ENCODE measurements at regions not wholly inside any gene's neighbourhood (a gene's known extent, or its start where the extent isn't known, plus 50 kb on each side); places are given as distances from the start of the nearest gene placed in this dataset.
A peak's percentile ranks its signal among the peaks of the same experiment; 100 is the strongest.

DNA sequence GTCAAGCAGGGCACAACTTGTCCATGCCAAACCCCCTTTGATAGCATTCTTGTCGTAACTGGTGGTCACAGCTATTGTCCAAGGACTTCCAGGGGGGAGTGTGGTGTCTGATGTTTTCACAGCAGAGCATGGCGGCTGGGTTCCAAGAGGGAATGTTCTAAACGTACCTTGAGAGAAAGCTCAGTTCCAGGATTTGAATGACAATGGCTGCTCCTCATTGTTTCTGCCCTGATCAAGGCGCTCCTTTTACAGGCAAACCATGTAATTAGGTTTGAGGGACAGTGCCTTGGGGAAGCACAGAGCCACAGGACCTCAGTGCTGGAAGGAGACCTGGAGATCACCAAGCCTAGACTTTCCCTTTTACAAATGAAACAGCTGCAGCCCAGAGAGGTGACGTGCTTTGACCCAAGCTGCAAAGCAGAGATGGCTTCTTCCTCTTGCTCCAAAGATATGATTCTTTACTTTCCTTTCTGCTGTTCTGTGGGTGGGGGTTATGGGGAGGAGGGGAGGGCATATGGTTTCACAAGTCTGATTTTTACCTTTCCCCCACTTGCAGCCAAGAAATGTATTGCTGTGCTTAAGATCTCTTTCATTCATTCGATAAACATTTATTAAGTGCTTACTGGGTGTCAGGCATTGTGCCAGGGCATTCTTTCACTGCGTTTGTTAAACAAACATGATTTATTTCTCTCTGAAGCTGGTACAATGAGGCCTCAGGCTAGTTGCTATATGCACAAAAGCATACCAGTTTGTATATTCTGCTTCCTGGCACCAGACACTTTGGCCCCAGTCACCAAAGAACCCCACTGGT is 172.8 kb downstream of the KTN1 start:
- peak; percentile 50 for DNase-seq
- Histone ChIP-seq H3K27ac (no peak overlapping the region), H3K4me1 (peaks cover 17% of the 10 kb centered on the region), H3K27me3 (ENCODE audit: low read depth) (no peaks in the 10 kb centered on the region), H3K9me3 (no peaks in the 10 kb centered on the region), H3K36me3 (no peaks in the 10 kb centered on the region), H3K4me3 (no peak overlapping the region)
- no peak for TF ChIP-seq CTCF (IDR thresholded peaks at IDR 0.05)
- peak; percentile 67 to 76 for ATAC-seq
- intact Hi-C loops (cut with DNase I), result no loop called here

DNA sequence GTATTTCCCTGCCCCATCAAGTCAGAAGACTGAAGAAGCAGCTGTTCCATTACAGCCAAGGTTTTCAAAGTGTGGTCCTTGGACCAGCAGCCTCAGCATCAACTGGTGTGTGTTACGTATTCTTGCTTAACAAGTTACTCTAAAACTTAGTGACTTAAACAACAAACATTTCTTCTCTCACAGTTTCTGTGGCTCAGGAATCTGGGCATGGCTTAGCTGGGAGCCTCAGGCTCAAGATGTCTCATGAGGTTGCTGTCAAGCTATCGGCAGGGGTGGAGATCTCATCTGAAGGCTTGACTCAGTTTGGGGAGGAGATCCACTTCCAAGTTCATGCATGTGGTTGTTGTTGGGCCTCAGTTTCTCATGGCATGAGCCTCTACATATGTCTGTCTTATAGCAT is 174.5 kb downstream of the KTN1 start:
- H3K27me3 ChIP-seq (ENCODE audit: low read depth), result no peaks in the 10 kb centered on the region
- no peak for DNase-seq
- no peak overlapping the region for H3K4me3 ChIP-seq
- no peak for TF ChIP-seq CTCF (IDR thresholded peaks at IDR 0.05)
- H3K27ac ChIP-seq, result no peak overlapping the region
- peaks cover 17% of the 10 kb centered on the region for H3K4me1 ChIP-seq
- no peaks in the 10 kb centered on the region for H3K9me3 ChIP-seq
- ATAC-seq, result no peak
- intact Hi-C loops (cut with DNase I), result no loop called here
- H3K36me3 ChIP-seq, result no peaks in the 10 kb centered on the region

DNA sequence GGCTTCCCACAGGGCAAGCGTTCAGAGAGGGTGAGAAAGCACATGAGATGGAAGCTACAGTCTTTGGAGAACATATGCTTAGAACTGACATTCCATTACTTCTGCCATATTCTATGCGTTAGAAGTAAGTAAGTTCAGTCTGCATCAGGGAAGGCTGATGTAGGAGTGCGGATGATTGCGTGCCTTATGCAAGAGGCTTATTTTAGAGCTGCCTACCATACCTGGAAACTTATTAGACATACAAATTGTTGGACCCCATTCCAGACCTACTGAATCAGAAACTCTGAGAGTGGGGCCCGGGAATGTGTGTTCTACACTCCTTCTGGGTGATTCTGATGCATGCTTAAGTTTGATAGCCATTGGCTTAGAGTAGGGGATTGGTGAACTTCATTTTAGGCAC is 174.9 kb downstream of the KTN1 start:
- Histone ChIP-seq H3K27me3 (ENCODE audit: low read depth) (no peaks in the 10 kb centered on the region), H3K9me3 (no peaks in the 10 kb centered on the region), H3K4me1 (peaks cover 17% of the 10 kb centered on the region), H3K4me3 (no peak overlapping the region), H3K27ac (no peak overlapping the region), H3K36me3 (no peaks in the 10 kb centered on the region)
- ATAC-seq (no peak), DNase-seq (no peak)
- no peak for TF ChIP-seq CTCF (IDR thresholded peaks at IDR 0.05)
- intact Hi-C loops (cut with DNase I), result no loop called here

DNA sequence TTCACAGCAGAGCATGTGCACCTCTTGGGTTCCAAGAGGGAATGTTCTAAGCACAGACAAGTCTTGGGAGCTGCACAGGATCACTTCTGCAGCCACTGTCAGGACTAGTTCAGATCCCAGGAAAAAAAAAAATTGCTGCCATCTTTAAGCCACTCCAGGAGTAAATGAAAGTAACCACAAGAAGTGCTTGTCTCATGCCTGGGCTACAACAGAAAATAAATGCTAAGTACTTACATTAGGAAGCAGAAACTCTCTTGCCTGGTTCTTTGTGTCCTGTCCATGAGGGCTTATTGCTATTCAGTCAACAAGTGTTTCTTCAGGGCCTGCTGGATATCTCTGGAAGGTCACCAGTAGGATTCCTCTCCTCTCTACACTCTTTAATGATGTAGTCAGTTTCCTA is 176.1 kb downstream of the KTN1 start:
- Histone ChIP-seq H3K4me1 (peaks cover 17% of the 10 kb centered on the region), H3K27ac (no peak overlapping the region), H3K27me3 (ENCODE audit: low read depth) (no peaks in the 10 kb centered on the region), H3K4me3 (no peak overlapping the region), H3K9me3 (no peaks in the 10 kb centered on the region), H3K36me3 (no peaks in the 10 kb centered on the region)
- DNase-seq, result no peak
- intact Hi-C loops (cut with DNase I), result no loop called here
- ATAC-seq, result no peak
- TF ChIP-seq CTCF (IDR thresholded peaks at IDR 0.05), result no peak

DNA sequence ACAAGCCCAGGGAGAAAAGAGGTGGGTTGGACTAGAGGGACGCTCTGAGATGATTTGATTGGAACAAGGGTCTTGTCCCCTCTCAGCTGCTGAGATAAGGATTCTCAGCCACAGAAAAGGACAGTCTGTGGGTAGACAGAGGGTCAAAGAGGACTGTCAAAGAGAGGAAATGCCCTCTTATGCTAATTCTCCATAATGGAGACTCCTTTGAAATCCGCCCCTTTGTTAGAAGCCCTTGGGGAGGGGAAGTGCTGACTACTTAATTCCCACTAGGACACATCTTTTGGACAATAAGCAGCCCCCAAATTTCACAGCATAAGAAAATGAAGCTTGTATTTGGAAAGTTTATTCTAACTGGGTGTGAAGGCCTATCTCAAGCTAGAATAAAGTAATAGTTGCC is 176.6 kb downstream of the KTN1 start:
- TF ChIP-seq CTCF (IDR thresholded peaks at IDR 0.05), result no peak
- Histone ChIP-seq H3K27ac (no peak overlapping the region), H3K27me3 (ENCODE audit: low read depth) (no peaks in the 10 kb centered on the region), H3K4me3 (no peak overlapping the region), H3K36me3 (no peaks in the 10 kb centered on the region), H3K4me1 (peaks cover 17% of the 10 kb centered on the region), H3K9me3 (no peaks in the 10 kb centered on the region)
- intact Hi-C loops (cut with DNase I), result no loop called here
- DNase-seq, result no peak
- ATAC-seq, result no peak

All from lower lobe of right lung (tissue), 2 donors.